HG03175 (cell line): ENCODE measurements at regions not wholly inside any gene's neighbourhood (a gene's known extent, or its start where the extent isn't known, plus 50 kb on each side); places are given as distances from the start of the nearest gene placed in this dataset.
"Not testable (repeated sequence)": the region's sequence is repeated elsewhere in the genome, so short reads cannot be mapped to it uniquely, and the experiment has no call there.

Experiments
- ATAC-seq: cut with Tn5 transposase; IDR thresholded peaks from one replicate; pipeline ENCODE4 v1.9.1; 2021; ENCODE audit warnings: mild to moderate bottlenecking, moderate library complexity; ENCODE audit not compliant: unreplicated experiment

DNA sequence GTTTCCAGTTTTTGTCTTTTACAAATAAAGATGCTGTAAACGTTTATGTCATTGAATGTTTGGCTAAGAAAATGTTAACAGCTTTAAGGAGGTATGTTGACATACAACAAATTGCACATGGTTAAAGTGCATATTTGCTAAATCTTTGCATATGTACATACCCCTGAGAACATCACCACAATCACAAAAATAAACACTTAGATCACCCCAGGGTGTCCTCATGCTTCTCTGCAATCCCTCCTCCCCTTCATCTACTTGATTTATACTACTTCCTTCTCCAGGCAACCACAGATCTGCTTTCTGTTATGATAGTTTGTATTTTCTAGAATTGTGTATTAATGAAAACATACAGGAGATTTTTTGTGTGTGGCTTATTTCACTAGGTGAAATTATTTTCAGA is 209.5 kb downstream of the GLRX3 start:
- no peak for ATAC-seq

DNA sequence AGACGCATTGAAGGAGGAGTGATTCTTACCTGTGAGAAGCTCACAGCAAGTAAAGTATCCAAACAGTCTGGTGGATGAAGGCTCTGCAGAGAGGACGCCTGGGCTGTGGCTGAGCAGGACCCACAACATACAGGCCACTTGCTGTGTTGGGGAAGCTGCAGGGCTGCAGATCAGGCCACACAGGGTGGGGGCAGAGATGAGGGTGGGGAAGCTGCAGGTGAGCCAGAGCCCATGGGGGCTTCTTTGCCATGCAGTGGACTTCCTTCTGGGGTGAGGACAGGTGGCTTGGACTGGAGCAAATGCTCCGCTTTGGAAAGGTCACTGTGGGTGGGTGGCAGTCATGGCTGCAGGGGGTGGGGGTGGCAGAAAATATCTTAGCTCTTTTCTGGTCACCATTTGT is 214.8 kb downstream of the GLRX3 start:
- ATAC-seq: no peak

DNA sequence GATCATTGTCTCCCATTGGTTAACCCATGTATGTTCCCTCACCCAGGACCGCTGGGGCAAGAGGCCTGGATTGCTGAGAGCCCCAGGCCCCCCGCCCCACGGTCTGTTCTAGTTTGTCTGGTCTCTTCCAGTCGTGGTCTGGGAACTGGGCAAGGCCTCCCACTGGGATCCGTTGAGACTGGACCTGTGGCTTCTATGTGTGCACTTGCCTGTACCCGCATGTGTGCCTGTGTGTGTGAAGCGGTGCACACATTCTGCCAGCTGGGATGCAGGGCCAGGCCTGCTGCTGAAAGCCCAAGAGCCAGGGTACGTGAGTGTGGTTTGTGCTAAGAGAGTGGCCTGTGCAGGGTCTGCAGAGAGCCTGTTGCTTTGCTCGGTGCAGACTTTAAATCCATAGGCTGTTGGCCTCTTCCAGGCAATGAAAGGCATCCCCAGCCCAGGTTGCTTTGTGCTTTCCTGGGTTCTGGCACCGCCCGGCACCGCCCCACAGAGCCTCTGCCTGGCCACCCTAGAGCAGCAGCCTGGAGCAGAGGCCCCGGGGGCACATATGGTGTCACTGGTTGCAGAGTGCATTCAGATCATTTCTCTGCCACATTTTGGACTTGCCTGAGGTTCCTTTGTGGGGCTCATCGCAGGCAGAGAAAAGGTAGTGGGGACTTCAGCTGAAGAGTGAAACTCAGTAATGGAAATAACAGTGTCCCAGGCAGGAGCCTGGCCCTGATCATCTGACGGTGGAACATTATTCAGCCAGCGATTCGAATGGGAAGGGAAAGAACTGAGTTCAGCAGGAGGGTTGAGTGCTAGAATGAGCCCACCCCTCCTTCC is 215.5 kb downstream of the GLRX3 start:
- ATAC-seq: no peak

DNA sequence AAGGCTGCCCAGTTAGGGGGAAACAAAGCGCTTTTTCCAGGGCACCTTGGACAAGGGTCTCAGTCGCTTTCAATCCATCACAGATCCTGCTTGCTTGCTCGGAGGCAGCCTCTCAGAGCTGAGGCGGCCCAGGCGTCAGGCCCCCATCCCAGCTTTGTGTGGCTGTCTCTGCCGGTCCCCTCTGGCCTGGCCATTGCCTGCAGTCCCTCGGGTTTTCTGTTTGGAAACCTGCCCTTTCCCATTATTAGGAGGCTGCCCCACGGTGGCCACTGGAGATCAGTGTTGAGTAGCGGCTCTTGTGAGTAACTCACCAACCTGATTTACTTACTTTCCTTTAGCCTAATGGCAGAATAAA is 216.1 kb downstream of the GLRX3 start:
- ATAC-seq: no peak

DNA sequence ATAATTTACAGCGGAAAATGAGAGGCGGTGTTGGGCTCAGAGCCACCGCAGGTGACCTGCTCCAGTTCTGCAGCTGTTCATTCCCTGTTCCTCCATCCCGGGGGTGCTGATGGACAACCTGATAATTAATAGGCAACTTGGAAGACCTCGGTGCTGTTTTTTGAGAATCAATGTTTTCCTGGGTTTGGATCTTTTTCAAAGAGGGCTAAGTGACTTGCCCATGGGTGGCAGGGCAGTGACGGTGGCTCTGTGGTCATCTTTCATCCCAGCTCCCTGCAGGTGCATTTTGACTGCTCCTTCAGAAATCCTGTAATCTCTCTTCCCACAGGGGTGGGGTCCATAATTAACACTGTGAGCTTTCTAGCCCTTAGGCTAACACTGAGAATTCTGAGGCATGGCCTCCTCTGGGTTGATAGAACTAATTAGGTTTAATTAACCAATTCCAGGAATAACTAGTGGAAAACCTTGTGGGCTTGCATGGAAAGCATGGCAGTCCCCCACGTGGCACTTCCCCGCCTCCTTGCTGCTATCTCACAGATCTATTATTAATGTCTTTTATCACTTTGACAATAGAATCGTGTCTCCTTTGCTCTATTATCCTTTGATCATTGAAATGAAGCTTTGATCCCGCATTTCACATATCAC is 217.9 kb downstream of the GLRX3 start:
- ATAC-seq: no peak

DNA sequence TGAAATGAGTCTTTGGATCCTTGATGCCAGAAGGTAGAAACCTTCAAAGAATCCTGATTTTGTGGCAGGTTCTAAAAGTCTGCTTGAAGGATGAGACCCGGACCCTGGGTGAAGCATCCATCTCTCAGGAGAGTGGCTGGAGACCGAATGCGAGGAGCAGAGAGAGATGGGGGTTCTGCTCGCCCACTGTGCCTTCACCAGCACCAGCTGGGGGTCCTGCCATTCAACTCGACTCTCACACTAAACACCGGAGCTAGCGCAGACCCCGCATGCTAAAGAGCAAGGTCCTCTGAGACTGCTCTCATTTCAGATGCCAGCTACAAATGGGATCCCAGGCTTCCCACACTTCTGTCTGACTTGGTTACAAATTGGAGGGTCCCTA is 218.4 kb downstream of the GLRX3 start:
- ATAC-seq: no peak

DNA sequence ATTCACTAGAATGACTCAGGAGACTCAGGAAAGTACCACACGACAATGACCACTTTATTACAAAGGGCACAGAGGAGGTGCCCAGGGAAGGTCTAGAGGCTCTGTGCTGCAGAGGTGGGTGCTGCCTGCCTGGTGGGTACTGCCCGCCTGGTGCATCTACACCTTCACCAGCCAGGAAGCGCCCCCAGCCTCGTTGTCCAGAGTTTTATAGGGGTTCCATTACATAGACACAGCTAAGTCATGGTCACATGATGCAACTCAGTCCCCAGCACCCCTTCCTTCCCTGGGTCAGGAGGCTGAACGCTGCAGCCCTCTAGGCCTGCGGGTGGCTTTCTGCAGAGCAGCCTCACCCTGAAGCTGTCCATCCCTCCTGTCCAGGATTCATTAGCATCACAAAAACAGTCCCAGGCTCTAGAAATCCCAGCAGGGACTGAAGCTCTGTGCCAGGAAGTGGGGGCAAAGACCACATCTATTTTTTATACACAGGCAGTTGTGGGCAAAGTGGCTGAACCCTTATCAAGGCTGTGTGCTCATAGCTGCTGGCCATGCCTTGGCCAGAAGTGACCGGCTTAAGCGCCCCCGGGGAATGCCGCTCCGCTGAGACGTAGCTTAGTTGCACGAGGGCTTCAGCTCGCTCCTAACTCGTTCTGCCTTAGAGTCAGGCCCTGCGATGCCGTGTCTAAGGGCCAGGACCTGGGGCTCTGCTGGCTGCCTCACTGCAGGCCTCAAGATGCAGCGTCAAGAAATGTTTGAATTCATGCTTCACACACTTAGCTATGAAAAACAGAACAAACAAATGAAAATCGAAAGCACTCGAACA is 219.0 kb downstream of the GLRX3 start:
- no peak for ATAC-seq

DNA sequence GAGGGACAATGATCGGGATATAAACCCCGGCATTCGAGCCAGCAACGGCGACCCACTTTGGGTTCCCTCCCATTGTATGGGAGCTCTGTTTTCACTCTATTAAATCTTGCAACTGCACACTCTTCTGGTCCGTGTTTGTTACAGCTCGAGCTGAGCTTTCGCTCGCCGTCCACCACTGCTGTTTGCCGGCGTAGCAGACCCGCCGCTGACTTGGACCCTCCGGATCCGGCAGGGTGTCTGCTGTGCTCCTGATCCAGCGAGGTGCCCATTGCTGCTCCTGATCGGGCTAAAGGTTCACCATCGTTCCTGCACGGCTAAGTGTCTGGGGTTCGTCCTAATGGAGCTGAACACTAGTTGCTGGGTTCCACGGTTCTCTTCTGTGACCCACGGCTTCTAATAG is 220.2 kb downstream of the GLRX3 start:
- not testable (repeated sequence) for ATAC-seq

DNA sequence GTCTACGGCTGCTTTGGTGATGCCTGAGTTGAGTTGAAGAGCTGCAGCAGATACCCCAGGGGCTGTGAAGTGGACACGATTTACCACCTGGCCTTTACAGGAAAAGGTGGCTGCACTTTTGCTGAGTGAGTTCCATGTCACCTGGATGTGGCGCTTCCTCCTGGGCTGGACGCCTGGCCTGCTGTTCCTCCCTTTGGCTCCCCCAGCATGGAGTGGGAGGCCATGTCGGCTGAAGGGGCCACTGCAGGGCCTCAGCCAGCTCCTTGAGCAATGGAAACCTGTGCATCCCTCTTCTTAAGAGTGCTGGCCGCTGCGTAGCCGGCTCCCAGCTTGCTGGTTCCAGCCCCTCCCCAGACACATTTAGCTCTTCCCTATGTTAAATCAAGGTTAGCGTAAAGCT is 221.0 kb downstream of the GLRX3 start:
- no peak for ATAC-seq

DNA sequence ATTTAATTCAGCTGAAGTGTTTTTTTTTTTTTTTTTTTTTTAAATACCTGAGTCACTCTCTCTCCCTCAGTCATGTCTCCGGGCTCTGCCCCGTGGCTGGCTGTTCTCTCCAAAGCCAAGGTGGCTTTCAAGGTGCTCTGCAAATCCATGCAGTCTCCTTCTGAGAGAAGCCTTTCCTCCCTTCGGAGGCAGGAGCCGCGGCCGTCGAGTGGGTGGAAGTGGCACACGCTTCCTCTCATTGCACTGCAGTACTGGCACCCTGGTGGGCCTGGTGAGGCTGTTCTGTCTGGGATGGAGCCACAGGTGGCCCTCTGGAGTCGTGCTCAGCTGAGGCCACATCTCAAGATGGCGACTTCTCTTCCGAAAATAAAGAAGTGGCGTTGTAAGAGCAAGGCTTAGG is 221.8 kb downstream of the GLRX3 start:
- no peak for ATAC-seq

DNA sequence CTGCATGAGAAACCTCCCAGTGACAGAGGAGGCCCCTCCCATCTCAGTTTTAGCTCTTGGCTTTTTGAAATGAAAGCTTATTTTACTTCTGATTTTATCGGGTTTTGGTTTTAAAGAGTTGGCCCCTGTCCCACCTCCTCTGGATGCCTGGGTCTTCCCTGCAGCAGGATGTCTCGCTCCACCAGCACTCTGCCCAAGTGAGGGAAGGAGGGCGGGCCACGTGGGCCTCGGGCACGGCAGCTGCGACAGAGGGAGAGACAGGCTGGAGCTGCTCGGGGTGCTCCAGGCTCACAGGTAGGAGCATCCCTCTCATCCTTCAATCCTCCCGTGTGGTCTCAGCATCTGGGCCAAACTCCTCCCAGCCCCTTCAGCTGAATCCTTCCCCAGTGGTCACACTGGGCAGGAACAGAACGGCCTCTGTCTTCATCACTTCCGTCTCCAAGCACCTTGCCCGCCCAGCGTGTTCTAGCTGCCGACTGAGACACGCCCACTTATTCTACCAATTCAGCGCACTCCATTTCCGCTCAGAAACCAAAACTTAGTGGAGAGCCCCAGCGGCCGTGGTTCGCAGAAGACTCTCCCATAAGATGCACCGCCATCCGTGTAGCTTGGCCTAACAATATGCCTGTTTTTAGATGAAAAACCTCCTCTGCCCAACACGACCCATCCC is 222.9 kb downstream of the GLRX3 start:
- no peak for ATAC-seq

DNA sequence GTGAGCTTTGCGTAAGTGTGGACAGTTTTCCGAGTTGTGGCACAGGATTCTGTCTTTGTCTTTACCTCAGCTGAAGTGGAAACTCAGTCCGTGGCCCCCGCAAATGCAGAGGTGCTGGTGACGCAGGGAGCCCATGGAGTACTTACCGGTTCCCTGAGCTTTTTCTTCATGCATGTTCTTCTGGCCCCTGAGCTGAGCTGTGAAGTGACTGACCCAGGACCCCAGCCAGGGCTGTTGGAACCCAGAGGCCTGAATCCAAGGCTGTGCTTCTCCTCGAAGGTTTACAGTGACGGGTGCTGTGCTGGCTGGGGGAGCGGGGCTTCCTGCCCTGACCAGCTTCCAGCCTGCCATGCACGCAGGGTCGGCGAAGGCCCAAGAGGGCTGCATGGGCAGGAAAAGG is 223.5 kb downstream of the GLRX3 start:
- ATAC-seq: no peak

DNA sequence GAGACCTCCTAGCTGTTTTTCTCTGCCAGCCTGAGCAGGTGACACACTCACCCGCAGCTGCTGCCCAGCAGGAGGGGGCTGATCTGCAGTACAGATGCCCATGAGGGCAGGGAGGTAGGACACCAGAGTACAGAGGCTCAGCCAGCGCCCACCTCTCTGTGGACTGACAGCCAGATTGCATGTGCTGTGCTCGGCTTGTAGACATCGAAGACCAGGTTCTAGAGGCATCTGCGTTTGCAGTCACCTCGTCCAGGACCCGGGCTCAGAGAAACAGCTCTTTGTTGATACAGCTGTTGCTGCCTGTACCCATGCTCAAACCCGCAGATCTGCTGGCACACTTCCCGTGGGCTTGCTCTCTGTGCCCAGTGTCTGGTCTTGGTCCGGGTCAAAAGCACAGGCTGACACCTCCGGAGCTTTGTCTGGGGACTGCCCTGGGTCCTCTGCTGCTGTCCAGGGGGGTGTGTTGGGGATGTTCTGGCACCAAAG is 224.7 kb downstream of the GLRX3 start:
- no peak for ATAC-seq

DNA sequence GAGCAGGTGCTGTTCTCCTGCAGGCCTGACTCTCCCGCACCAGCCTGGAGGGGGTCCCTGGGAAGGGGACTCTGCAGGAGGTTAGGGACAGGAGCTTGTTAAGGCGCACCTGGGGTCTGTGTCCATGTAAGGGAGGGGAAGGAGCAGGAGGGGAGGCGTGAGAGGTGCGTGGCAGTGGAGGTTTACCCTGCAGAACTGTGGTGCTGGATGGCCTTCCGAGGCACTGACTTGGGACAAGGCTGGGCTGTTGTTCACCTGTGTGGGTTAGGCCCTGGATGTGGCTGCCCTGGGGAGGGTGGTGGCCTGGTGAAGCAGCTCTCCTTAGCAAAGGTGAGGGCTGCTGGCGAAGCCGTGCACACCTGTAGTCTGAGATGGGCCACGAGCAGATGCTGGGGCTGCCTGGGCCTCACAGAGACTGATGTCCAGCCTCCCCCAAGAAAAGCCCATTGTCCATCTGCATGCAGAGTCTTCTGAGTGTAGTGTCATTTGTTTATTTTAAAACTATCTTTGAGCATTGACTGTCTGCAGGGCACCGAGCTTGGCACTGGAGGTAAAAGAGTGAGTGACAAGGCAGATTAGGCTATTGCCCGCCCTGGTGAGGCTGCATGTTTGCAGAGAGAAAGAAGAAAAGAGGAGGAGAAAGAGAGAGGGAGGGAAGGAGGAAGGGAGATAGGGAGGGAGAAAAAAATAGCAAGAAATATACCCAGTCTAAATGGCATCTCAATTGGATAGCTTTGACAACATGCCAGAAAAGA is 225.3 kb downstream of the GLRX3 start:
- no peak for ATAC-seq

DNA sequence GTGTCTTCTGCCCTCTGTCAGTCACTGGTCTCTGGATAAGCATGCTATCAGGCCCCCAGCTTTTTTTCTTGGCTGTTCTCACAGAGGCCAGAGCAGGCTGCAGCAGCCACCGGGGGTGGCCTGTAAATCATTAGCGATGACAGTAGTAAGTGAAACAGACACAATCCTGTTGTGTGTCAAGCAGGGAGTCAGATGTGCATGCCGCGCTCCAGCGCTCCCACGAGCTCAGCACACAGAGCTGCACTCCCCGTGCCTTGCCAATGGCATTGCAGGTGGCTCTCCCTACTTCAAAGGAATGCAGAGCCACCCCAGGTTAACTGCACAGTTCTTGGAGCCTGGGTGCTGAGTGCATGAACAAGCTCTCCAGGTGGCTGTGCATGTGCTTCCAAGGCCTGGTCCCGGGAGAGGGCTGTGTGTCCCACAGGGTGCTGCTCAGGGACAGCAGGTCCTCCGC is 226.1 kb downstream of the GLRX3 start:
- no peak for ATAC-seq

DNA sequence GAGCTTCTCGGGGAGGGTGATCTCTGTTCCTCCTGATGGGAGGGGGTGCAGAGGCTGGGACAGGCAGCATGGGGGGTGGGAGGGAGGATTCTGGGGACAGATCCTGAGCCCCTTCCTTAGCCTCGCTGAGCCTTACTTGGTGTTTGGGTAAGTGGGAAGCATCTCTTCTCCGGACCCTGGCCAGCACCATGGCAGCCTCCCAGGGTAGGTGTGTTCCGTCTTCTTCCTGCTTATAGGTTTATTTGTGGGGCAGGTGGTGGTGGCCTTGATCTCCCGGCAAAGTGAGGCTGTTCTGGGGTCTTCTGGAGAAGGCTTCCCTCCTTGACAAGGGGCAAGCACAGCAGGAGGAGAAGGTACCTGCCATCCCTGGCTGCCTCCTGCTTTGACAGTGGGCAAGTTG is 226.9 kb downstream of the GLRX3 start:
- no peak for ATAC-seq

DNA sequence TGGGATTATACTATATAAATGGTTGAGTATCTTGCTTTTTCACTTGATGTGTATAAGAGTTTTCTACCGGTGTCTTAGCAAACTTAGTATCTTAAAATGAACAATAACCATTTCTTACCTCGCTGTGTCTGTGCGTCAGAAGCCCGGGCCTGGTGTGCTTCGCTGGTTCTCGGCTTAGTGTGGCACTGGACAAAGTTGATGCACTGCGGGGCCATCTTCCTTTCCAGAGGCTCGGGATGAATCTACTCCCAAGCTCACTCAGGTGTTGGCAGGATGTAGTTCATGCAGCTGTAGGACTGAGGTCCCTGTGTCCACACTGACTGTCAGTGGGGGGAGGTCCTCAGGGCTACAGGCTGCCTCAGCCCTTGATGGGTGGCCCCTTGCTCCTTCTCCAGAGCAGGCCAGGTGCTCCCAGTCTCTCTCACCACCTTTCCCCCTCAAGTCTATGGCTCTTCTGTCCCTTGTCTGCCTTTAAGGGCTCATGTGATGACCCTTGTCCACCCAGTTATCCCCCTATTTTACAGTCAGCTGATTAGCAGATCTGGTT is 227.8 kb downstream of the GLRX3 start:
- no peak for ATAC-seq

DNA sequence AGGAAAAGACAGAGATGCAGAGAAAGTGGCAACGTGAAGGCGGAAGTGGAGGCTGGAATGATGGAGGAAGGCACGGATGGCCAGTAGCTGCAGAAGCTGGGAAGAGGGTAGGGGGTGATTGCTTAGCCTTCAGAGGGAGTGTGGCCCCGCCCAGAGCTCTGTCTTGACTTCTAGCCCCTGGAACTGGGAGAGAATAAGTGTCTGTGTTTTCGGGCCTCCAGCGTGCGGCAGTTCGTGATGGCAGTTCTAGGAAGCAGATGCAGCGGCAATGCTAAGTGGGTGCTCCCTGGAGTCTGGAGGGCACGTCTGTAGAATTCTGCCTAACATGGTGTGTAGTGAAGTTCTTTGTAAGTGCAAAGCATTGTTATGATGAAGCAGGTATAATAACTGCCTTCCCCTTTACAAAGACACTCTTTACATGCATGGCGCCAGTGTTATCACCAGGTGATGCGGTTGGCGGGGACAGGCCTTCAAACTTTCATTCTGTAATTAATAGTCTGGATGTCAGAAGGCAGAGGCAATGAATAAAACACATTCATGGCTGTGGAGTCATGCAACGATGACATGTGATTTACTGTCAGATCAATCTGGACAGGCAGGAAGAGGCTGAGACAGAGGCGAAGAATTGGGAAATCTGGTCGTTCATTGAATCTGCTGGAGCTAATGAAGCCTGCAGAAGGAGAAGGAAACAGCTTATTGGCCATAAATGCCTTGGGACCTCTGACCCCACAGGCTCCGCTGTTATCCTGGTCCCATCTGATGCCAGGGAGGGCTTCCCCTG is 228.6 kb downstream of the GLRX3 start:
- no peak for ATAC-seq
